Left lung (tissue), 4 donors: ENCODE measurements at regions not wholly inside any gene's neighbourhood (a gene's known extent, or its start where the extent isn't known, plus 50 kb on each side); places are given as distances from the start of the nearest gene placed in this dataset.
"Not testable (repeated sequence)": the region's sequence is repeated elsewhere in the genome, so short reads cannot be mapped to it uniquely, and the experiment has no call there.

Experiments
- ATAC-seq: fragments of 200-7000 bp; cut with Tn5 transposase; one replicate; pipeline ENCODE4 v1.9.1; 2020; ENCODE audit warnings: moderate library complexity
- DNase-seq, 4 donors: peaks; one replicate each; pipeline ENCODE4 v3.0.0-alpha.2; 2013 to 2020
- H3K27ac ChIP-seq, 2 donors: fragments of 200-600 bp; sonication (generic) in 1 of 2; one replicate each; pipeline versions ENCODE4 v1.5.0 to v1.8.0; 2020 to 2021
- H3K27me3 ChIP-seq, 2 donors: fragments of 200-600 bp; sonication (generic) in 1 of 2; one replicate each; pipeline versions ENCODE4 v1.5.0 to v1.8.0; 2020 to 2021
- H3K36me3 ChIP-seq, 2 donors: fragments of 200-600 bp; sonication (generic) in 1 of 2; one replicate each; pipeline versions ENCODE4 v1.5.0 to v1.8.0; 2020 to 2021
- H3K4me1 ChIP-seq, 2 donors: fragments of 200-600 bp; one replicate each; pipeline ENCODE4 v1.8.0; 2021
- H3K4me3 ChIP-seq, 2 donors: fragments of 200-600 bp; sonication (generic) in 1 of 2; one replicate each; pipeline versions ENCODE4 v1.5.0 to v1.8.0; 2020 to 2021; ENCODE audit warnings: mild to moderate bottlenecking in 1 of 2
- H3K9me3 ChIP-seq, 2 donors: fragments of 200-600 bp; sonication (generic) in 1 of 2; one replicate each; pipeline versions ENCODE4 v1.5.0 to v1.8.0; 2020 to 2021
- intact Hi-C, 2 donors: fragments of 100-400 bp; cut with DNase I; formaldehyde crosslinking; loops; one replicate each; pipeline versions ENCODE4 v1.11.2 to v1.14.2; 2022
- donor health status: DM: no; HTN: yes; CAD: no.
- donor health status: DM: no; HTN: no; CAD: no.

GRCh38 chr16:21534561-21534960 lies 64.8 kb upstream of the METTL9 start:
- H3K4me1 ChIP-seq, H3K27me3 ChIP-seq, ATAC-seq, intact Hi-C loops, H3K36me3 ChIP-seq, H3K4me3 ChIP-seq, H3K9me3 ChIP-seq, H3K27ac ChIP-seq: not testable (repeated sequence)
- peak in 1 of 4 donors; percentile 79 for DNase-seq

GRCh38 chr16:21535201-21535600 lies 64.2 kb upstream of the METTL9 start:
- H3K4me3 ChIP-seq, H3K9me3 ChIP-seq, H3K27me3 ChIP-seq, H3K36me3 ChIP-seq, ATAC-seq, H3K27ac ChIP-seq, intact Hi-C loops, H3K4me1 ChIP-seq: not testable (repeated sequence)
- DNase-seq = peak in 1 of 4 donors; percentile 31

GRCh38 chr16:21536740-21537139 lies 62.6 kb upstream of the METTL9 start:
- H3K36me3 ChIP-seq, intact Hi-C loops, H3K27ac ChIP-seq, H3K27me3 ChIP-seq, H3K4me3 ChIP-seq, H3K9me3 ChIP-seq, ATAC-seq: not testable (repeated sequence)
- H3K4me1 ChIP-seq = peaks cover 0 to 11% of the 10 kb centered on the region in 2 donors
- peak in 1 of 4 donors; percentile 48 for DNase-seq

GRCh38 chr16:21537598-21537997 lies 61.8 kb upstream of the METTL9 start:
- ATAC-seq, H3K4me3 ChIP-seq, intact Hi-C loops, H3K36me3 ChIP-seq, H3K9me3 ChIP-seq, H3K27me3 ChIP-seq, H3K27ac ChIP-seq: not testable (repeated sequence)
- H3K4me1 ChIP-seq = peaks cover 0 to 12% of the 10 kb centered on the region in 2 donors
- DNase-seq = peak in 1 of 4 donors; percentile 50

GRCh38 chr16:21539107-21539618 lies 60.2 kb upstream of the METTL9 start:
- H3K27me3 ChIP-seq, DNase-seq, intact Hi-C loops, H3K9me3 ChIP-seq, H3K4me3 ChIP-seq, ATAC-seq, H3K36me3 ChIP-seq, H3K27ac ChIP-seq: not testable (repeated sequence)
- H3K4me1 ChIP-seq = peaks cover 0 to 12% of the 10 kb centered on the region in 2 donors

GRCh38 chr16:21540770-21541433 lies 58.5 kb upstream of the METTL9 start:
- H3K36me3 ChIP-seq, intact Hi-C loops, DNase-seq, H3K9me3 ChIP-seq, H3K27ac ChIP-seq, H3K4me3 ChIP-seq, H3K27me3 ChIP-seq: not testable (repeated sequence)
- peak; percentile 72 for ATAC-seq
- H3K4me1 ChIP-seq = peaks cover 0 to 12% of the 10 kb centered on the region in 2 donors

GRCh38 chr16:21541611-21542051 lies 57.7 kb upstream of the METTL9 start:
- peak; percentile 29 for ATAC-seq
- DNase-seq, H3K4me3 ChIP-seq, H3K9me3 ChIP-seq, H3K36me3 ChIP-seq, H3K27ac ChIP-seq, intact Hi-C loops, H3K27me3 ChIP-seq: not testable (repeated sequence)
- peaks cover 0 to 12% of the 10 kb centered on the region in 2 donors for H3K4me1 ChIP-seq

- H3K4me1 ChIP-seq = peaks cover 0 to 12% of the 10 kb centered on the region in 2 donors
- H3K4me3 ChIP-seq, H3K27me3 ChIP-seq, H3K36me3 ChIP-seq, H3K9me3 ChIP-seq, H3K27ac ChIP-seq, ATAC-seq, DNase-seq, intact Hi-C loops: not testable (repeated sequence)
Observed at GRCh38 chr16:21542075-21542474, 57.3 kb upstream of the METTL9 start.

- intact Hi-C loops, H3K36me3 ChIP-seq, H3K27ac ChIP-seq, DNase-seq, ATAC-seq, H3K4me3 ChIP-seq, H3K27me3 ChIP-seq, H3K9me3 ChIP-seq: not testable (repeated sequence)
- peaks cover 0 to 12% of the 10 kb centered on the region in 2 donors for H3K4me1 ChIP-seq
Observed at GRCh38 chr16:21542491-21543124, 56.8 kb upstream of the METTL9 start.

- H3K36me3 ChIP-seq, H3K4me3 ChIP-seq, DNase-seq, ATAC-seq, H3K27ac ChIP-seq, intact Hi-C loops, H3K9me3 ChIP-seq, H3K27me3 ChIP-seq: not testable (repeated sequence)
- peaks cover 0 to 12% of the 10 kb centered on the region in 2 donors for H3K4me1 ChIP-seq
Observed at GRCh38 chr16:21543151-21543836, 56.1 kb upstream of the METTL9 start.

GRCh38 chr16:21545664-21546326 lies 53.6 kb upstream of the METTL9 start:
- H3K4me3 ChIP-seq, H3K27ac ChIP-seq, intact Hi-C loops, H3K9me3 ChIP-seq, H3K27me3 ChIP-seq, DNase-seq, ATAC-seq, H3K36me3 ChIP-seq: not testable (repeated sequence)
- H3K4me1 ChIP-seq = peaks cover 0 to 10% of the 10 kb centered on the region in 2 donors

- peaks cover 0 to 11% of the 10 kb centered on the region in 2 donors for H3K27me3 ChIP-seq
- H3K9me3 ChIP-seq, DNase-seq, intact Hi-C loops, H3K4me1 ChIP-seq, H3K4me3 ChIP-seq, H3K27ac ChIP-seq, ATAC-seq, H3K36me3 ChIP-seq: not testable (repeated sequence)
Observed at GRCh38 chr16:21549396-21549795, 50.0 kb upstream of the METTL9 start.
